DND-41 (cell line): ENCODE measurements at regions not wholly inside any gene's neighbourhood (a gene's known extent, or its start where the extent isn't known, plus 50 kb on each side); places are given as distances from the start of the nearest gene placed in this dataset.

Experiments used
- ATAC-seq: fragments of 200-7000 bp; cut with Tn5 transposase; 3 replicates; pipeline ENCODE4 v1.9.1; 2021; ENCODE audit warnings: low read depth; ENCODE audit not compliant: insufficient read depth
- DNase-seq: peaks from one replicate; pipeline ENCODE4 v3.0.0-alpha.2; 2020
- H2AFZ ChIP-seq: 2 replicates; pipeline ENCODE4 v1.6.0; 2012; ENCODE audit warnings: low read depth, low read length
- H3K27ac ChIP-seq: 2 replicates; pipeline ENCODE4 v1.5.1; 2012; ENCODE audit warnings: low read length, inconsistent platforms
- H3K27me3 ChIP-seq: fragments of 200-600 bp; sonication (generic); 2 replicates; pipeline ENCODE4 v1.6.0; 2012; ENCODE audit warnings: low read length, mild to moderate bottlenecking, inconsistent platforms; ENCODE audit not compliant: insufficient read depth, poor library complexity
- H3K36me3 ChIP-seq: 2 replicates; pipeline ENCODE4 v1.5.1; 2012; ENCODE audit warnings: low read length, inconsistent platforms; ENCODE audit not compliant: insufficient read depth
- H3K4me1 ChIP-seq: 2 replicates; pipeline ENCODE4 v1.5.1; 2012; ENCODE audit warnings: mild to moderate bottlenecking, low read length; ENCODE audit not compliant: insufficient read depth
- H3K4me2 ChIP-seq: 2 replicates; pipeline ENCODE4 v1.6.0; 2012; ENCODE audit warnings: mild to moderate bottlenecking, moderate library complexity, low read length, inconsistent platforms; ENCODE audit not compliant: insufficient read depth
- H3K4me3 ChIP-seq, 2 experiments: fragments of 200-600 bp in 1 of 2; shearing (Covaris generic) in 1 of 2; 2 replicates each; pipeline ENCODE4 v1.5.1; 2012 to 2016; ENCODE audit warnings: inconsistent platforms in 2 of 2, low read length in 2 of 2, mild to moderate bottlenecking in 2 of 2, low read depth in 1 of 2, moderate library complexity in 1 of 2
- H3K79me2 ChIP-seq: 2 replicates; pipeline ENCODE4 v1.6.0; 2012; ENCODE audit warnings: low read length, inconsistent platforms; ENCODE audit not compliant: insufficient read depth
- H3K9ac ChIP-seq: 2 replicates; pipeline ENCODE4 v1.6.0; 2012; ENCODE audit warnings: low read depth, mild to moderate bottlenecking, inconsistent platforms, low read length, moderate library complexity
- H3K9me3 ChIP-seq: 2 replicates; pipeline ENCODE4 v1.5.1; 2012; ENCODE audit warnings: low read length, moderate library complexity, mild to moderate bottlenecking, inconsistent platforms; ENCODE audit not compliant: insufficient read depth, severe bottlenecking
- H4K20me1 ChIP-seq: 2 replicates; pipeline ENCODE4 v1.6.0; 2012; ENCODE audit warnings: low read length; ENCODE audit not compliant: insufficient read depth
- EZH2 ChIP-seq: IDR thresholded peaks from 3 replicates; pipeline ENCODE4 v1.6.1; 2012; ENCODE audit warnings: borderline replicate concordance, low read depth, mild to moderate bottlenecking, moderate library complexity, low read length, inconsistent platforms; ENCODE audit not compliant: severe bottlenecking
- TF ChIP-seq, protein P1 (sequence below): IDR thresholded peaks from 2 replicates; pipeline ENCODE4 v1.5.1; 2012; ENCODE audit warnings: borderline replicate concordance, low read length, moderate library complexity, mild to moderate bottlenecking; ENCODE audit not compliant: poor library complexity, severe bottlenecking; ENCODE audit errors: extremely low read depth

DNA sequence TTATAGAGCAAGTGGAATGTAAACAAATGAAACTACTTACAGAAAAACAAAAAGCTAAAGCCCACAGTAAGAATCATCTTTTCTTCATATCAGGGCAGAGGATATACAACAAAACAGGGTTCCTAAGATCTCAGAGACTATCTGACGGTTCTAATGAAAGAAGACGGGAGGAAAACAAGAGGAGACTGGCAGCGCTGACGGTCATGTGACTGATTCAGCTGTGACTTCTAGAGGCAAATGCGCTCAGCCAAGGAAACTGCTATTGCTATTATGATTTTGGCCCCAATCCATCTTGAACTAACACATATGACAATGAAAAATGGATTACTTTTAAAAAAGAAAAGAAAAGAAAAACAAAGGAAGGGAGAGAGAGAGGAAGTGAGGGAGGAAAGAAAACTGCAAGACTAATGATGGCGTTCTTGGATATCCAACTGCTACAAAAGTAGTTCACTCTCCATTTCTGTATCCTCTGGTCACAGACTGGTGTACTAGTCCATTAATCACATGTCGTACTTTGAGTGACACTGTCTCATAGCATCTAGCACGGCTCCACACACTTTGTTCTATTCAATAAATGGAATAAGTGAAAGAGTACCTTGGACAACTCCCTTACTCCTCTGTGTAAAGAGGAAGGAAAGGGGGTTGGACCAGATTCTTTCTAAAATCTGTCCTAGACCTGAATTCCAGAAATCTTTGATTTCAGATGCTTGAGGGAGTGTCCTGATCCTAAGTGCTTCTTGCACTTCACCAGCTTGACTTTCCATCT, 119.3 kb downstream of the DAD1 start:
- TF ChIP-seq EZH2: no peak
- TF ChIP-seq, protein P1, sequence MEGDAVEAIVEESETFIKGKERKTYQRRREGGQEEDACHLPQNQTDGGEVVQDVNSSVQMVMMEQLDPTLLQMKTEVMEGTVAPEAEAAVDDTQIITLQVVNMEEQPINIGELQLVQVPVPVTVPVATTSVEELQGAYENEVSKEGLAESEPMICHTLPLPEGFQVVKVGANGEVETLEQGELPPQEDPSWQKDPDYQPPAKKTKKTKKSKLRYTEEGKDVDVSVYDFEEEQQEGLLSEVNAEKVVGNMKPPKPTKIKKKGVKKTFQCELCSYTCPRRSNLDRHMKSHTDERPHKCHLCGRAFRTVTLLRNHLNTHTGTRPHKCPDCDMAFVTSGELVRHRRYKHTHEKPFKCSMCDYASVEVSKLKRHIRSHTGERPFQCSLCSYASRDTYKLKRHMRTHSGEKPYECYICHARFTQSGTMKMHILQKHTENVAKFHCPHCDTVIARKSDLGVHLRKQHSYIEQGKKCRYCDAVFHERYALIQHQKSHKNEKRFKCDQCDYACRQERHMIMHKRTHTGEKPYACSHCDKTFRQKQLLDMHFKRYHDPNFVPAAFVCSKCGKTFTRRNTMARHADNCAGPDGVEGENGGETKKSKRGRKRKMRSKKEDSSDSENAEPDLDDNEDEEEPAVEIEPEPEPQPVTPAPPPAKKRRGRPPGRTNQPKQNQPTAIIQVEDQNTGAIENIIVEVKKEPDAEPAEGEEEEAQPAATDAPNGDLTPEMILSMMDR: no peak
- peak overlapping the region; percentile 62 for H3K4me2 ChIP-seq
- peak overlapping the region; percentile 57 for H3K9ac ChIP-seq
- 0 out of 2 replicates have a peak, but pooled peaks cover 4% of the 10 kb centered on the region for H3K79me2 ChIP-seq
- peak overlapping the region; percentile 1 to 50; a peak in 3 of 4 replicates for H3K4me3 ChIP-seq
- H3K9me3 ChIP-seq: no peaks in the 10 kb centered on the region
- H3K27me3 ChIP-seq: peaks cover 4% of the 10 kb centered on the region
- peak; percentile 51 for DNase-seq
- no peaks in the 10 kb centered on the region for H4K20me1 ChIP-seq
- peak overlapping the region; percentile 86 for H3K27ac ChIP-seq
- peak overlapping the region; percentile 57 for H2AFZ ChIP-seq
- peaks cover 22% of the 10 kb centered on the region for H3K36me3 ChIP-seq
- peak; percentile 17; the same call in 1 of the 3 replicates for ATAC-seq
- H3K4me1 ChIP-seq: peaks cover 84% of the 10 kb centered on the region

DNA sequence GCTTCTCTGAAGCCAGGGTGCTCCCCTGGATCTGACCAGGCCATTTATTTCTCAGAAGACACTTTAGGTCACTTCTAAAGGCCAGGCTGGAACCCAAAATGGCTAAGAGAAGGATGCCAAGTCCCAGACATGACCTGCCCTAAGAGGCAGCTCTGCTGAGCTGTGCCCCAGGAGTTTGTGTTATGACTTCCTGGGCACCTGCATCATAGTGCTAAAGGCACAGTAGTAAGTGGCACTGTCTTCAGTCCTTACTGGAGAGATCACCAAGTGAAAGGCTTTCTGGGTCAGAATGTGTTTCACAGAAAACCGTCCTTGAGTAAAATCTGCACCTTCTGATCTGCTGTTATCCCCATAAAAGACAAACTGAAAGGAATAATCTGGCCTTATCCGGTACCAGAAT, 120.2 kb downstream of the DAD1 start:
- peak overlapping the region; percentile 57 for H2AFZ ChIP-seq
- H3K27ac ChIP-seq: peak overlapping the region; percentile 86
- no peaks in the 10 kb centered on the region for H4K20me1 ChIP-seq
- no peaks in the 10 kb centered on the region for H3K27me3 ChIP-seq
- peak; percentile 47 for DNase-seq
- peak overlapping the region in 1 of 2 experiments; percentile 50; a peak in 2 of 4 replicates for H3K4me3 ChIP-seq
- peaks cover 31% of the 10 kb centered on the region for H3K36me3 ChIP-seq
- peak overlapping the region; percentile 62 for H3K4me2 ChIP-seq
- ATAC-seq: peak; percentile 64
- TF ChIP-seq EZH2: no peak
- TF ChIP-seq, protein P1: no peak
- 0 out of 2 replicates have a peak, but pooled peaks cover 4% of the 10 kb centered on the region for H3K79me2 ChIP-seq
- H3K9ac ChIP-seq: peak overlapping the region; percentile 57
- H3K4me1 ChIP-seq: peaks cover 92% of the 10 kb centered on the region
- H3K9me3 ChIP-seq: no peaks in the 10 kb centered on the region

DNA sequence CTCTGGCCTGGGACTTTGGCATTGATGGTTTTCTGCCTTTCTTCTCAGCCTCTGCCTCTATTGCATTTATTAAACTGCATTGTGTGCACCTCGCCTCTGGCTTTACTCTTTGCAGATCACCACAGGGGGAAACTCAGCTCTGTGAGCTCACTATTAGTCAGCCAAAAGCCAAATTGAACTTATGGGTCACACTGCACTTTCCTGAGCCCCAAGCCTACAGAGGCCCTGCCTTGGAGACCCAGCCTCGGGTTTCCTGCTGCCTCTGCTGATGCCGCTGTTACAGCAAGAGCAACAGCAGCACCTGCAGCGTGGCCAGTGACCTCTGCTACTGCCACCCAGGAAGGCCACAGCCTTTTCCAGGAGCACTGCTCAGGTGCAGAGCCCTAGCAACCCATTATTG, 122.5 kb downstream of the DAD1 start:
- peak overlapping the region; percentile 9 for H3K9ac ChIP-seq
- TF ChIP-seq, protein P1: peak; percentile 31
- no peak for TF ChIP-seq EZH2
- H3K4me3 ChIP-seq: no peak overlapping the region
- no peaks in the 10 kb centered on the region for H3K9me3 ChIP-seq
- peaks cover 98% of the 10 kb centered on the region for H3K4me1 ChIP-seq
- peak overlapping the region; percentile 60 for H3K27ac ChIP-seq
- H3K4me2 ChIP-seq: peak overlapping the region; percentile 1; the same call in 1 of the 2 replicates
- H4K20me1 ChIP-seq: no peaks in the 10 kb centered on the region
- peak; percentile 50 for ATAC-seq
- H2AFZ ChIP-seq: no peak overlapping the region
- H3K27me3 ChIP-seq: no peaks in the 10 kb centered on the region
- peak; percentile 59 for DNase-seq
- H3K79me2 ChIP-seq: peaks cover 17% of the 10 kb centered on the region
- peaks cover 48% of the 10 kb centered on the region for H3K36me3 ChIP-seq
